Immature natural killer cell (primary cell): ENCODE measurements at regions not wholly inside any gene's neighbourhood (a gene's known extent, or its start where the extent isn't known, plus 50 kb on each side); places are given as distances from the start of the nearest gene placed in this dataset.
"Not testable (repeated sequence)": the region's sequence is repeated elsewhere in the genome, so short reads cannot be mapped to it uniquely, and the experiment has no call there.

ENCODE experiments used
- DNase-seq, 3 donors: peaks; one replicate each; pipeline ENCODE4 v3.0.0; 2022; ENCODE audit warnings: mixed read lengths in 1 of 3
- H3K27ac Mint-ChIP-seq, 6 donors: one replicate each; pipeline ENCODE4 v1.8.0; 2020; ENCODE audit warnings: mixed read lengths in 6 of 6, mild to moderate bottlenecking in 5 of 6, inconsistent platforms in 4 of 6, moderate library complexity in 3 of 6
- H3K27me3 Mint-ChIP-seq, 3 donors: one replicate each; pipeline ENCODE4 v1.8.0; 2020 to 2021; ENCODE audit warnings: low read depth in 3 of 3, mild to moderate bottlenecking in 3 of 3, mixed read lengths in 3 of 3, moderate library complexity in 3 of 3, inconsistent platforms in 1 of 3
- H3K36me3 Mint-ChIP-seq, 3 donors: one replicate each; pipeline ENCODE4 v1.8.0; 2020; ENCODE audit warnings: mixed read lengths in 3 of 3, inconsistent platforms in 2 of 3, mild to moderate bottlenecking in 2 of 3
- H3K4me1 Mint-ChIP-seq, 2 donors: one replicate each; pipeline ENCODE4 v1.8.0; 2020; ENCODE audit warnings: inconsistent platforms in 2 of 2, mild to moderate bottlenecking in 2 of 2, mixed read lengths in 2 of 2, moderate library complexity in 1 of 2
- H3K4me3 Mint-ChIP-seq, 5 donors: one replicate each; pipeline ENCODE4 v1.8.0; 2020; ENCODE audit warnings: mild to moderate bottlenecking in 5 of 5, mixed read lengths in 5 of 5, inconsistent platforms in 3 of 5, moderate library complexity in 3 of 5
- H3K9me3 Mint-ChIP-seq, 6 donors: one replicate each; pipeline ENCODE4 v1.8.0; 2020; ENCODE audit warnings: mild to moderate bottlenecking in 6 of 6, mixed read lengths in 6 of 6, inconsistent platforms in 4 of 6, moderate library complexity in 3 of 6

- no peaks in the 10 kb centered on the region for H3K36me3 Mint-ChIP-seq
- H3K27ac Mint-ChIP-seq, result no peak overlapping the region
- no peak overlapping the region for H3K4me3 Mint-ChIP-seq
- no peak for DNase-seq
- H3K9me3 Mint-ChIP-seq, result peaks cover 0 to 2% (median 0%) of the 10 kb centered on the region in 6 donors
- peaks cover 1 to 9% (median 8%) of the 10 kb centered on the region in 3 donors for H3K27me3 Mint-ChIP-seq
- no peaks in the 10 kb centered on the region for H3K4me1 Mint-ChIP-seq
Observed at GRCh38 chr5:147075187-147075586, 159.6 kb upstream of the STK32A start.

DNA sequence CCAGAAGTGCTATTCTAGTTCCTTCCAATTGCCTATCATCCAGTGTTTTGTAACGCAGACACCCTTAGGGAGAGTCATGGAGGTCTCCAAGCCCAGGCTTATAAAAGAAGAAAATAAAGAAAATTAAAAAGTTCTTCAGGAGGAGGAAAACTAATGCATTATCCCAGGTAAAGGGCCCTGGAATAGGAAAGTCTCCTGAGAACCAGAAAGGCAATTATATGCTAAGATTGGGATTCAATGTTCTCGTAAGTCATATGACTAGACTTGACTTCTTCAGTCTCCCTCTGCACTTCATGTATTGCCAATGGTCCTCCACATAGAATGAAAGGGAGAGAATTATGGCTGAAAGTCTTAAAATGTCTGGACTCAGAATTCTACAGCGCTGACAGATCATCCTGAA, 154.4 kb upstream of the STK32A start:
- no peaks in the 10 kb centered on the region for H3K36me3 Mint-ChIP-seq
- no peak overlapping the region for H3K27ac Mint-ChIP-seq
- no peak for DNase-seq
- no peak overlapping the region for H3K4me3 Mint-ChIP-seq
- H3K9me3 Mint-ChIP-seq, result peaks cover 0 to 4% (median 0%) of the 10 kb centered on the region in 6 donors
- H3K4me1 Mint-ChIP-seq, result no peaks in the 10 kb centered on the region
- peaks cover 0 to 13% (median 2%) of the 10 kb centered on the region in 3 donors for H3K27me3 Mint-ChIP-seq

DNA sequence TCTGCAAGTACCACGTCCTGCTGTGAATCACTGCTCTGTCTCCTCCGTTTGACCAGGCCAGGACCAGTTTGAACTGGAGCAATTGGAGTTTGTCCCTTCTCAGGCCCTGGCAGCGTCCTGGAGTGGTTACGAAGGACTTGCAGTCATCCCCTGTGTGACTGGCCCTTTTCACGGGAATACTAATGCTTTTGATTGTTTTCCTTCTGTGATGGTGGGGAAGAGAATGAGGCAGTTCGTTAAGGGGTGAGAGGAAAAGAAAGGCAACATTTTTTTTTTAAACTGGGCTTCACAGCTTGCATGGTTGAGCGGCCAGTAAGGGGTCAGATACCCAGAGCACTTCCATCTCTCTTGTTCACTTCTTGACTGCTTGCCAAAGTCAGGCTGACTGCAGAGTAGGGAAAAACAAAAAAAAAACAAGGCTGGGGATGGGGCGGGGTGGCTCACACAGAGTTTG, 153.5 kb upstream of the STK32A start:
- peaks cover 0 to 7% (median 0%) of the 10 kb centered on the region in 6 donors for H3K9me3 Mint-ChIP-seq
- H3K4me3 Mint-ChIP-seq, result no peak overlapping the region
- peaks cover 0 to 13% (median 2%) of the 10 kb centered on the region in 3 donors for H3K27me3 Mint-ChIP-seq
- H3K4me1 Mint-ChIP-seq, result no peaks in the 10 kb centered on the region
- no peak for DNase-seq
- no peak overlapping the region for H3K27ac Mint-ChIP-seq
- no peaks in the 10 kb centered on the region for H3K36me3 Mint-ChIP-seq

DNA sequence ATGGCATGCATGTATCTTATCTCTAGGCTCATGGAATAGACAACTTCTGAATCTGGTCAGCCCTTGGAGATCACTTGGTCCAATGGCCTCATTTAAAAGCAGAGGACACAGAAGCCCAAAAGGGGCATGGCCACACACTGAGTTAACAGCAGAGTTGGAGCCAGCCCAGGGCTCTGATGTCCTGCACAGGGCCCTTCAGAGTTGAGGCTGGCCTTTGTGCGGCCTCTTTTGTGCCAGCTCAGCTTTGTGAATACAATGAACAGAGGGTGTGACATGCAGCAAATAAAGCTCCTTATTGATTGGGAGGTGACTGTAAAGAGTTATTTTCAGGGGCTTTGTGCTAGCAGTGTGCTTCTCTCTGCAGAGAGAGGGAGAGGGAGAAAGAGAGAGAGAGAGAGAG, 150.1 kb upstream of the STK32A start:
- no peaks in the 10 kb centered on the region for H3K36me3 Mint-ChIP-seq
- H3K4me1 Mint-ChIP-seq, result no peaks in the 10 kb centered on the region
- H3K9me3 Mint-ChIP-seq, result peaks cover 0 to 10% (median 0%) of the 10 kb centered on the region in 6 donors
- DNase-seq, result no peak
- H3K27ac Mint-ChIP-seq, result no peak overlapping the region
- no peak overlapping the region for H3K4me3 Mint-ChIP-seq
- H3K27me3 Mint-ChIP-seq, result peaks cover 0 to 15% (median 7%) of the 10 kb centered on the region in 3 donors

GRCh38 chr5:147085409-147085808, 149.4 kb upstream of the STK32A start:
- H3K4me3 Mint-ChIP-seq, result no peak overlapping the region
- peaks cover 0 to 10% (median 0%) of the 10 kb centered on the region in 6 donors for H3K9me3 Mint-ChIP-seq
- peaks cover 0 to 15% (median 9%) of the 10 kb centered on the region in 3 donors for H3K27me3 Mint-ChIP-seq
- no peaks in the 10 kb centered on the region for H3K36me3 Mint-ChIP-seq
- no peaks in the 10 kb centered on the region for H3K4me1 Mint-ChIP-seq
- DNase-seq, result no peak
- no peak overlapping the region for H3K27ac Mint-ChIP-seq

GRCh38 chr5:147092044-147092443, 142.8 kb upstream of the STK32A start:
- Mint-ChIP-seq H3K4me3 (no peak overlapping the region), H3K9me3 (peaks cover 0 to 2% (median 0%) of the 10 kb centered on the region in 6 donors), H3K27me3 (peaks cover 0 to 15% (median 13%) of the 10 kb centered on the region in 3 donors), H3K4me1 (no peaks in the 10 kb centered on the region), H3K27ac (no peak overlapping the region), H3K36me3 (peaks cover 0 to 3% (median 0%) of the 10 kb centered on the region in 3 donors)
- no peak for DNase-seq

GRCh38 chr5:147093138-147093537, 141.7 kb upstream of the STK32A start:
- H3K4me1 Mint-ChIP-seq, result no peaks in the 10 kb centered on the region
- H3K27ac Mint-ChIP-seq, result no peak overlapping the region
- no peak for DNase-seq
- H3K9me3 Mint-ChIP-seq, result peaks cover 0 to 2% (median 0%) of the 10 kb centered on the region in 6 donors
- peaks cover 0 to 3% (median 0%) of the 10 kb centered on the region in 3 donors for H3K36me3 Mint-ChIP-seq
- no peak overlapping the region for H3K4me3 Mint-ChIP-seq
- peaks cover 0 to 15% (median 13%) of the 10 kb centered on the region in 3 donors for H3K27me3 Mint-ChIP-seq

DNA sequence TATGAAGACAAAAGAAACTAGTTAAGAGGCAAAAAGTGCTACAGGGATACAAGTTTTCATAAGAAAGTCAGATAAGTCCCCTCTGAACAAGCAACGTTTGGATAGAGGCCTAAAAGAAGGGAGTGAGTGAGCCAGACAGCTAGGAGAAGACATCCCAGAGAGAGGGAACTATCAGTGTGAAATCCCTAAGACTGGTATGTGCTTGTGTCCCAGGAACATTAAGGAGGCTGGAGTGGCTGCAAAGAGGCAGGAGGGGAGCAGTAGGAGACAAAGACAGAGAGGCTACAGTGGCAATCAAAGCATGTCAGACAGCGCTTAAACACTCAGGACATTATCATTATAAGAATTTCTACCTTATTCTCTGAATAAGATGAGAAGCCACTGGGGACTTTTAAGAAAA, 139.1 kb upstream of the STK32A start:
- no peak overlapping the region for H3K27ac Mint-ChIP-seq
- H3K4me1 Mint-ChIP-seq, result no peaks in the 10 kb centered on the region
- no peak overlapping the region for H3K4me3 Mint-ChIP-seq
- H3K36me3 Mint-ChIP-seq, result peaks cover 0 to 3% (median 0%) of the 10 kb centered on the region in 3 donors
- no peak for DNase-seq
- H3K9me3 Mint-ChIP-seq, result no peaks in the 10 kb centered on the region
- H3K27me3 Mint-ChIP-seq, result peaks cover 0 to 6% (median 5%) of the 10 kb centered on the region in 3 donors

DNA sequence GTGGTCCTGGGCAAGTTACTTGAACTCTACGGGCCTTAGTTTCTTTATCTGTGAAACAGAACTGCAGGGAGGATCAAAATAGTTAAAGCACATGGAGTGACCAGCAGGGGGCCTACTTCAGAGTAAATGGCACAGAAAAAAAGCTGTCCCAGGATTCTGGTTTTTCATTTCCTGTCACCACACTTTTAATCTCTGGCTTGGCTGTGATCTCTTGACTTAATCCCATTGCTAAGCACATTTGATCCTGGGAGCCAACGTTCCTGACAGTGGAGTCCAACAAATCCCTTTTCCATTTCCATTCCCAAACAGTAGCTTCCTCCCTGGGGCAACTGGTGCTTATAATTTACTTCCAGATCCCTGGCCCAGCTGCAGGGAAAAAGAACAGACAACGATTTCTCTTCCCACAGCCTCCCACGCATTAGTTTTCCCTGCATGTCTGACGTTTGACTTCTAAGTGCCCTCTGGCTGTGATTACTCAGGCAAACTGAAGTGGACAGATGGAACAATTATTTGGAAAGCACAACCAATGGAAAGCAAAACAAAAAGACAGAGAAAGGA, 136.5 kb upstream of the STK32A start:
- Mint-ChIP-seq H3K4me3 (no peak overlapping the region), H3K27ac (no peak overlapping the region), H3K36me3 (no peaks in the 10 kb centered on the region), H3K4me1 (no peaks in the 10 kb centered on the region), H3K9me3 (peaks cover 0 to 2% (median 0%) of the 10 kb centered on the region in 6 donors), H3K27me3 (peaks cover 0 to 7% (median 3%) of the 10 kb centered on the region in 3 donors)
- DNase-seq, result no peak

GRCh38 chr5:147101659-147102369, 133.0 kb upstream of the STK32A start:
- Mint-ChIP-seq H3K36me3 (no peaks in the 10 kb centered on the region), H3K27me3 (peaks cover 0 to 3% (median 1%) of the 10 kb centered on the region in 3 donors), H3K4me3 (no peak overlapping the region), H3K9me3 (peaks cover 0 to 2% (median 0%) of the 10 kb centered on the region in 6 donors), H3K4me1 (no peaks in the 10 kb centered on the region), H3K27ac (no peak overlapping the region)
- no peak for DNase-seq

DNA sequence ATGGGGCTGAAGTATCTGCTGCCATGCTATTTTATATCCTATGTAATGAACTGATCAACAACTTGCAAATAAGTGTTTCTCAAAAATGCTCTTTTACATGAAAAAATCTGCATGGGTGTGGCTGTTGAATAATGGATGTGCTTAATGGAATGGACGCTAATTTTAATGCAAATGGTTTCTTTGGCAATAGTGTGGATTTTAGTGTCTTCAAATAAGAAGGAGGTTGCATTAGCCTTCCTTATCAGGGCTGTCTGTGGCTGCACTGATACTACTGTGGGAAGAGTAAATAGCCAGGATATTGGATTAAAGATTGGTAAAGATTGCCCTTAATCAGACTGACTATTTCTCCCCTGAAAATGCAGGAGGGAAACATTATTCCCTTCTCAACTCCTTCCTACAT, 121.9 kb upstream of the STK32A start:
- no peaks in the 10 kb centered on the region for H3K36me3 Mint-ChIP-seq
- no peak for DNase-seq
- peaks cover 0 to 3% (median 2%) of the 10 kb centered on the region in 3 donors for H3K27me3 Mint-ChIP-seq
- peaks cover 0 to 6% (median 0%) of the 10 kb centered on the region in 6 donors for H3K9me3 Mint-ChIP-seq
- no peak overlapping the region for H3K4me3 Mint-ChIP-seq
- no peak overlapping the region for H3K27ac Mint-ChIP-seq
- no peaks in the 10 kb centered on the region for H3K4me1 Mint-ChIP-seq

DNA sequence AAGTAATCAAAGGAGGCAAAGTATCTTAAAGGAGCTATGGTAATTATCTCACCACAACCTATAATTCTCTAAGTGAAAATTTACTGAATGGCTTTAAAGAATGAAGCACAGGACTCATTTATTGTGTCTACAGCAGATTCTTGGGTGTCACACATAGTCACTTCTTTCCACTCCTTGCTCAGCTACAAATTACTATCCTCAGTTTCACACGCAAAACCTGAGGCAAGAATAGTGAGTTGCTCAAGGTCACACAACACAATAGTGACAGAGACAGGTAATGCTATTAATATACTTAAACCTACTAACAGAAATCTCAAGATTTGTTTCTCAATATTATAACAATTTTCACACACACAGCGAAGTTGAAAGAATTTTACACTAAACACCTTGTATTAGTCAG, 120.9 kb upstream of the STK32A start:
- Mint-ChIP-seq H3K4me3 (no peak overlapping the region), H3K27me3 (no peaks in the 10 kb centered on the region), H3K27ac (no peak overlapping the region), H3K9me3 (peaks cover 0 to 7% (median 0%) of the 10 kb centered on the region in 6 donors), H3K36me3 (no peaks in the 10 kb centered on the region), H3K4me1 (no peaks in the 10 kb centered on the region)
- DNase-seq, result no peak

- H3K27me3 Mint-ChIP-seq, H3K4me3 Mint-ChIP-seq, H3K27ac Mint-ChIP-seq, H3K4me1 Mint-ChIP-seq, H3K36me3 Mint-ChIP-seq, DNase-seq: not testable (repeated sequence)
- H3K9me3 Mint-ChIP-seq, result peaks cover 16 to 46% (median 28%) of the 10 kb centered on the region in 6 donors
Observed at GRCh38 chr5:147139759-147140158, 95.1 kb upstream of the STK32A start.

DNA sequence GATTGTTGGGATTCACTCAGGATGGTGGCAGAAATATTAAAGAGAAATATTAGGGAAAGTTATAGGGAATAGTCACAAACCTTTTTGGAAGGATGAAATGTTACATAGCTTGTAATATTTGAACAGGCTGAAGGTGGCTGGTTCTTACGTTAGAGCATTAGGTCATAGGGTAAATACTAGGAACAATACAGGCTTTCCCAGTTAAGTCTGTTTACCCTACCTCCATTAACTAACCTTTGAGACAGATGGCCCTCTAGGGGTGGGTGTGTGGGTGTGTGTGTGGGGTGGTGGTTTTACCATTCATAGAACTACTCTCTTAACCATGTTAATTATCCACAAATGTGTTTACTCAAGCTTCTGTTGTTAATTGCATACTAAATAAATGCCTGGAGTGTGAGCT, 94.3 kb upstream of the STK32A start:
- peaks cover 0 to 4% (median 0%) of the 10 kb centered on the region in 3 donors for H3K36me3 Mint-ChIP-seq
- peaks cover 15 to 46% (median 28%) of the 10 kb centered on the region in 6 donors for H3K9me3 Mint-ChIP-seq
- peaks cover 2 to 8% (median 5%) of the 10 kb centered on the region in 3 donors for H3K27me3 Mint-ChIP-seq
- H3K4me3 Mint-ChIP-seq, result no peak overlapping the region
- H3K27ac Mint-ChIP-seq, result no peak overlapping the region
- no peak for DNase-seq
- H3K4me1 Mint-ChIP-seq, result no peaks in the 10 kb centered on the region
